IMR-90 (cell line): ENCODE measurements at regions not wholly inside any gene's neighbourhood (a gene's known extent, or its start where the extent isn't known, plus 50 kb on each side); places are given as distances from the start of the nearest gene placed in this dataset.

Experiments used
- ATAC-seq: fragments of 200-7000 bp; cut with Tn5 transposase; 2 replicates; pipeline ENCODE4 v1.9.1; 2020; ENCODE audit warnings: low read depth, mild to moderate bottlenecking, moderate library complexity
- BruUV-seq: library from RNA; stranded (reverse); fragments of 400-500 nt; replicated peaks from 2 replicates; lab custom pipeline; 2021; lab: Mats Ljungman, UMichigan
- CTCF ChIA-PET: fragments of 300-600 bp; formaldehyde crosslinking; extraction: SDS; loops from one replicate; lab custom pipeline; 2021; ENCODE audit warnings: antibody characterized with exemption; lab: Yijun Ruan, JAX
- POLR2A ChIA-PET: fragments of 300-600 bp; sonication (Branson Sonifier 250); formaldehyde crosslinking; loops from one replicate; lab custom pipeline; 2022; ENCODE audit warnings: antibody characterized with exemption; ENCODE audit not compliant: unreplicated experiment; lab: Charles Lee
- DNase-seq: peaks from one replicate; pipeline ENCODE4 v3.0.0; 2013
- H2AFZ ChIP-seq: replicated peaks from 2 replicates; pipeline ENCODE3; 2013; ENCODE audit warnings: low read length, mild to moderate bottlenecking; ENCODE audit not compliant: poor library complexity
- H2AK5ac ChIP-seq: 2 replicates; pipeline ENCODE4 v1.6.1; 2013; ENCODE audit warnings: low read depth, low read length, inconsistent platforms
- H2AK9ac ChIP-seq: replicated peaks from 2 replicates; pipeline ENCODE3; 2013; ENCODE audit warnings: mild to moderate bottlenecking, low read depth, low read length, moderate library complexity; ENCODE audit not compliant: poor library complexity
- H2BK120ac ChIP-seq: 2 replicates; pipeline ENCODE4 v1.6.1; 2013; ENCODE audit warnings: low read depth, low read length, inconsistent platforms
- H2BK15ac ChIP-seq: 3 replicates; pipeline ENCODE4 v1.6.1; 2013; ENCODE audit warnings: low read depth, low read length, inconsistent platforms
- H2BK20ac ChIP-seq: 2 replicates; pipeline ENCODE4 v1.6.1; 2013; ENCODE audit warnings: low read depth, mild to moderate bottlenecking, inconsistent platforms, low read length, moderate library complexity
- H2BK5ac ChIP-seq: 2 replicates; pipeline ENCODE4 v1.6.1; 2013; ENCODE audit warnings: mild to moderate bottlenecking, low read depth, low read length, inconsistent platforms; ENCODE audit not compliant: poor library complexity, severe bottlenecking
- H3K14ac ChIP-seq: replicated peaks from 2 replicates; pipeline ENCODE4 v1.6.1; 2013; ENCODE audit warnings: low read depth, low read length, inconsistent platforms
- H3K18ac ChIP-seq: 2 replicates; pipeline ENCODE4 v1.6.1; 2013; ENCODE audit warnings: low read depth, low read length, control low read depth
- H3K23ac ChIP-seq: 2 replicates; pipeline ENCODE4 v1.6.1; 2013; ENCODE audit warnings: low read depth, low read length, inconsistent platforms
- H3K27ac ChIP-seq: 2 replicates; pipeline ENCODE4 v1.5.1; 2013; ENCODE audit warnings: mild to moderate bottlenecking, control low read depth, low read length; ENCODE audit not compliant: insufficient read depth
- H3K27me3 ChIP-seq: 2 replicates; pipeline ENCODE4 v1.6.1; 2013; ENCODE audit warnings: low read length; ENCODE audit not compliant: control insufficient read depth, insufficient read depth
- H3K36me3 ChIP-seq: 2 replicates; pipeline ENCODE4 v1.6.1; 2013; ENCODE audit warnings: low read length, mixed read lengths; ENCODE audit not compliant: control insufficient read depth, insufficient read depth
- H3K4ac ChIP-seq: 2 replicates; pipeline ENCODE4 v1.6.1; 2013; ENCODE audit warnings: low read depth, low read length, inconsistent platforms
- H3K4me1 ChIP-seq: 2 replicates; pipeline ENCODE4 v1.6.1; 2013; ENCODE audit warnings: low read length, mixed read lengths; ENCODE audit not compliant: control insufficient read depth, insufficient read depth
- H3K4me2 ChIP-seq: 2 replicates; pipeline ENCODE4 v1.6.1; 2013; ENCODE audit warnings: low read depth, mild to moderate bottlenecking, control low read depth, low read length, moderate library complexity
- H3K4me3 ChIP-seq: 2 replicates; pipeline ENCODE4 v1.5.1; 2013; ENCODE audit warnings: low read depth, mild to moderate bottlenecking, control low read depth, low read length, moderate library complexity; ENCODE audit not compliant: insufficient read depth
- H3K56ac ChIP-seq: 2 replicates; pipeline ENCODE4 v1.6.1; 2013; ENCODE audit warnings: low read length, inconsistent platforms; ENCODE audit not compliant: insufficient read depth; ENCODE audit errors: extremely low read depth
- H3K79me1 ChIP-seq, 2 experiments: 2 replicates each; pipeline ENCODE4 v1.6.1; 2013; ENCODE audit warnings: low read length in 2 of 2, inconsistent platforms in 1 of 2, low read depth in 1 of 2
- H3K9ac ChIP-seq: 2 replicates; pipeline ENCODE4 v1.6.1; 2013; ENCODE audit warnings: low read depth, low read length, control low read depth
- H3K9me1 ChIP-seq: 2 replicates; pipeline ENCODE4 v1.6.1; 2013; ENCODE audit warnings: low read length, inconsistent platforms; ENCODE audit not compliant: insufficient read depth
- H3K9me3 ChIP-seq: 2 replicates; pipeline ENCODE4 v1.6.1; 2013; ENCODE audit warnings: low read length; ENCODE audit not compliant: control insufficient read depth, insufficient read depth
- H4K20me1 ChIP-seq: 2 replicates; pipeline ENCODE4 v1.6.1; 2013; ENCODE audit warnings: low read length, inconsistent platforms; ENCODE audit not compliant: insufficient read depth
- H4K5ac ChIP-seq: 2 replicates; pipeline ENCODE4 v1.6.1; 2013; ENCODE audit warnings: mild to moderate bottlenecking, low read depth, low read length, control low read depth
- H4K8ac ChIP-seq, 2 experiments: 2 replicates each; pipeline ENCODE4 v1.6.1; 2013; ENCODE audit warnings: low read depth in 2 of 2, low read length in 2 of 2, control low read depth in 1 of 2, inconsistent platforms in 1 of 2
- H4K91ac ChIP-seq: 2 replicates; pipeline ENCODE4 v1.6.1; 2013; ENCODE audit warnings: low read depth, low read length, inconsistent platforms; ENCODE audit not compliant: insufficient read depth
- CEBPB ChIP-seq: IDR thresholded peaks from 2 replicates; pipeline ENCODE4 v1.6.1; 2012; ENCODE audit warnings: low read depth, low read length, improper control_type of control experiment
- CHD1 ChIP-seq: IDR thresholded peaks from 2 replicates; pipeline ENCODE4 v1.6.1; 2012; ENCODE audit warnings: low read depth, low read length, improper control_type of control experiment
- ELK1 ChIP-seq: fragments of 150-350 bp; IDR thresholded peaks from 2 replicates; pipeline ENCODE4 v1.6.1; 2016; ENCODE audit warnings: low read depth, mild to moderate bottlenecking, low read length, moderate library complexity, borderline replicate concordance
- FOS ChIP-seq: fragments of 150-350 bp; IDR thresholded peaks from 2 replicates; pipeline ENCODE4 v1.6.1; 2016; ENCODE audit warnings: low read depth, low read length
- MAZ ChIP-seq: IDR thresholded peaks from 2 replicates; pipeline ENCODE4 v1.6.1; 2012; ENCODE audit warnings: low read depth, mild to moderate bottlenecking, low read length, improper control_type of control experiment, moderate library complexity, borderline replicate concordance
- RFX5 ChIP-seq: IDR thresholded peaks from 2 replicates; pipeline ENCODE4 v1.8.0; 2012; ENCODE audit warnings: low read depth, mild to moderate bottlenecking, low read length, moderate library complexity
- WGBS, 2 experiments: methylation state at CpG; one replicate each; pipeline versions ENCODE4 v1.1.5 to v1.1.7; 2013; ENCODE audit warnings: missing lambda C conversion rate in 2 of 2; ENCODE audit not compliant: insufficient read length in 1 of 2; ENCODE audit errors: extremely low coverage in 2 of 2; 5-methylcytosine and 5-hydroxymethylcytosine counted together
- dilution Hi-C: fragments of 300-500 bp; cut with HindIII; formaldehyde crosslinking; loops from one replicate; pipeline ENCODE4 v1.14.3; 2018; ENCODE audit warnings: low sequenced_read_pairs; ENCODE audit not compliant: unreplicated experiment
- in situ Hi-C: fragments of 300-500 bp; cut with MboI; formaldehyde crosslinking; loops from 3 replicates; pipeline ENCODE4 v1.14.3; 2019; ENCODE audit warnings: low sequenced_read_pairs, inconsistent platforms, mixed read lengths
- intact Hi-C: fragments of 100-400 bp; cut with micrococcal nuclease; formaldehyde crosslinking; loops from 2 replicates; pipeline ENCODE4 v1.10.0; 2022

- H4K91ac ChIP-seq, result no peak overlapping the region
- H3K9ac ChIP-seq, result no peak overlapping the region
- 80% methylated on average over 1 of the region's 6 CpGs; no CpG with 5 or more reads in 1 of the 2 experiments for WGBS, 2 experiments
- no peak overlapping the region for H3K56ac ChIP-seq
- dilution Hi-C loops, result no loop called here
- no peak for DNase-seq
- no peak overlapping the region for H2BK5ac ChIP-seq
- H3K9me1 ChIP-seq, result no peaks in the 10 kb centered on the region
- H3K27ac ChIP-seq, result no peak overlapping the region
- no peak overlapping the region for H2AK5ac ChIP-seq
- no peak overlapping the region for H2BK15ac ChIP-seq
- no peak overlapping the region for H3K4ac ChIP-seq
- H2BK120ac ChIP-seq, result no peak overlapping the region
- no peak overlapping the region for H2AFZ ChIP-seq
- H3K79me1 ChIP-seq, result no peaks in the 10 kb centered on the region
- no peak overlapping the region for H2BK20ac ChIP-seq
- H3K36me3 ChIP-seq, result no peaks in the 10 kb centered on the region
- H3K23ac ChIP-seq, result no peak overlapping the region
- intact Hi-C loops, result no loop called here
- no peak overlapping the region for H3K18ac ChIP-seq
- no peak for TF ChIP-seq FOS
- no peak for TF ChIP-seq MAZ
- no peak for TF ChIP-seq CEBPB
- TF ChIP-seq ELK1, result no peak
- TF ChIP-seq RFX5, result no peak
- no peak for TF ChIP-seq CHD1
- H4K5ac ChIP-seq, result no peak overlapping the region
- no TSS peak for BruUV-seq
- no peak overlapping the region for H2AK9ac ChIP-seq
- peaks cover 2% of the 10 kb centered on the region; the same call in 1 of the 2 replicates for H3K9me3 ChIP-seq
- ChIA-PET POLR2A (no interaction called here), CTCF (no interaction called here)
- no peaks in the 10 kb centered on the region for H3K4me1 ChIP-seq
- no peak overlapping the region for H3K4me3 ChIP-seq
- H3K27me3 ChIP-seq, result no peaks in the 10 kb centered on the region
- in situ Hi-C loops, result no loop called here
- no peaks in the 10 kb centered on the region for H4K20me1 ChIP-seq
- no peak overlapping the region for H3K14ac ChIP-seq
- no peak overlapping the region for H4K8ac ChIP-seq
- ATAC-seq, result no peak
- no peak overlapping the region for H3K4me2 ChIP-seq
Observed at GRCh38 chr16:9404811-9405210, 313.4 kb downstream of the HAPSTR1 start.
